SK-N-SH (cell line): ENCODE measurements at regions not wholly inside any gene's neighbourhood (a gene's known extent, or its start where the extent isn't known, plus 50 kb on each side); places are given as distances from the start of the nearest gene placed in this dataset.

Experiments used
- CTCF ChIA-PET: fragments of 300-600, 350-600 bp; formaldehyde crosslinking; extraction: SDS; loops from one replicate; lab custom pipeline; 2021; lab: Yijun Ruan, JAX
- POLR2A ChIA-PET: fragments of 350-600 bp; sonication (Branson Sonifier 250); formaldehyde crosslinking; extraction: SDS; loops from one replicate; lab custom pipeline; 2020; ENCODE audit warnings: antibody characterized with exemption, inconsistent platforms; lab: Yijun Ruan, JAX
- DNase-seq: peaks from one replicate; pipeline ENCODE4 v3.0.0; 2012
- H2AFZ ChIP-seq: fragments of 200-600 bp; sonication (generic); 2 replicates; pipeline ENCODE4 v1.8.1; 2016; ENCODE audit warnings: antibody characterized with exemption, mild to moderate bottlenecking, low read depth
- H3F3A ChIP-seq: fragments of 200-600 bp; sonication (generic); replicated peaks from 2 replicates; pipeline ENCODE3; 2016; ENCODE audit warnings: antibody characterized with exemption, mild to moderate bottlenecking; ENCODE audit not compliant: insufficient read depth
- H3K27ac ChIP-seq, 2 experiments: fragments of 200-500 bp in 1 of 2; fragments of 200-600 bp in 1 of 2; sonication (Bioruptor generic) in 1 of 2; sonication (generic), shearing (Covaris generic) in 1 of 2; 2 replicates each; pipeline versions ENCODE4 v1.5.1 to v1.6.1; 2014 to 2016; ENCODE audit warnings: low read depth in 2 of 2, inconsistent platforms in 1 of 2, low read length in 1 of 2, mild to moderate bottlenecking in 1 of 2, mixed read lengths in 1 of 2
- H3K27me3 ChIP-seq: fragments of 200-600 bp; sonication (generic), shearing (Covaris generic); 2 replicates; pipeline ENCODE4 v1.6.1; 2016; ENCODE audit warnings: mixed run types; ENCODE audit not compliant: insufficient read depth
- H3K36me3 ChIP-seq, 2 experiments: fragments of 200-500 bp in 1 of 2; fragments of 200-600 bp in 1 of 2; sonication (Bioruptor generic) in 1 of 2; sonication (generic) in 1 of 2; replicated peaks in 1 of 2; 2 replicates each; pipeline versions ENCODE3 to v1.5.1; 2014 to 2016; ENCODE audit warnings: low read length in 1 of 2, mild to moderate bottlenecking in 1 of 2; ENCODE audit not compliant: insufficient read depth in 2 of 2, control insufficient read depth in 1 of 2
- H3K4me1 ChIP-seq, 2 experiments: fragments of 200-500 bp in 1 of 2; fragments of 200-600 bp in 1 of 2; sonication (Bioruptor generic) in 1 of 2; sonication (generic), shearing (Covaris generic) in 1 of 2; 2 replicates each; pipeline versions ENCODE4 v1.5.1 to v1.6.1; 2014 to 2016; ENCODE audit warnings: low read depth in 1 of 2, low read length in 1 of 2, mixed run types in 1 of 2; ENCODE audit not compliant: insufficient read depth in 2 of 2, control insufficient read depth in 1 of 2
- H3K4me2 ChIP-seq: fragments of 200-600 bp; sonication (generic), shearing (Covaris generic); 2 replicates; pipeline ENCODE4 v1.6.1; 2017; ENCODE audit warnings: mixed run types
- H3K4me3 ChIP-seq, 2 experiments: fragments of 200-500 bp in 1 of 2; fragments of 200-600 bp in 1 of 2; sonication (Bioruptor generic) in 1 of 2; sonication (generic), shearing (Covaris generic) in 1 of 2; 2 replicates each; pipeline versions ENCODE4 v1.5.1 to v1.8.1; 2014 to 2016; ENCODE audit warnings: low read depth in 2 of 2, inconsistent platforms in 1 of 2, low read length in 1 of 2, mild to moderate bottlenecking in 1 of 2, mixed read lengths in 1 of 2, moderate library complexity in 1 of 2
- H3K79me2 ChIP-seq: fragments of 200-600 bp; sonication (generic); 2 replicates; pipeline ENCODE4 v1.8.1; 2017; ENCODE audit warnings: mild to moderate bottlenecking; ENCODE audit not compliant: insufficient read depth
- H3K9ac ChIP-seq: fragments of 200-600 bp; sonication (generic); 2 replicates; pipeline ENCODE4 v1.6.1; 2017; ENCODE audit warnings: mixed run types
- H3K9me2 ChIP-seq: fragments of 200-600 bp; sonication (generic); 2 replicates; pipeline ENCODE4 v1.6.1; 2017; ENCODE audit warnings: mixed run types
- H3K9me3 ChIP-seq: fragments of 200-600 bp; sonication (generic); 2 replicates; pipeline ENCODE4 v1.6.1; 2017; ENCODE audit warnings: mixed run types, mild to moderate bottlenecking, moderate library complexity
- H4K20me1 ChIP-seq: fragments of 200-600 bp; sonication (generic); 2 replicates; pipeline ENCODE4 v1.6.1; 2017; ENCODE audit warnings: mild to moderate bottlenecking, mixed run types; ENCODE audit not compliant: insufficient read depth
- ELF1 ChIP-seq: IDR thresholded peaks from 2 replicates; pipeline ENCODE4 v1.4.0; 2012
- EZH2phosphoT487 ChIP-seq: fragments of 200-600 bp; sonication (generic); IDR thresholded peaks from 2 replicates; pipeline ENCODE4 v1.6.1; 2017; ENCODE audit warnings: low read depth, mixed run types, mild to moderate bottlenecking, antibody characterized with exemption, moderate library complexity, borderline replicate concordance
- FOSL2 ChIP-seq: IDR thresholded peaks from 2 replicates; pipeline ENCODE4 v1.4.0; 2012; ENCODE audit warnings: low read depth, mild to moderate bottlenecking, moderate library complexity, borderline replicate concordance
- GABPA ChIP-seq: IDR thresholded peaks from 2 replicates; pipeline ENCODE4 v1.4.0; 2012; ENCODE audit warnings: low read depth, mild to moderate bottlenecking
- JUND ChIP-seq: IDR thresholded peaks from 2 replicates; pipeline ENCODE4 v1.4.0; 2012
- MEF2A ChIP-seq: IDR thresholded peaks from 2 replicates; pipeline ENCODE4 v1.4.0; 2012; ENCODE audit warnings: low read depth, borderline replicate concordance
- MXI1 ChIP-seq: IDR thresholded peaks from 2 replicates; pipeline ENCODE4 v1.6.1; 2012; ENCODE audit warnings: mild to moderate bottlenecking, low read depth, low read length, improper control_type of control experiment
- POLR2AphosphoS5 ChIP-seq: IDR thresholded peaks from 2 replicates; pipeline ENCODE4 v1.6.1; 2012; ENCODE audit warnings: low read depth, low read length
- RAD21 ChIP-seq: IDR thresholded peaks from 2 replicates; pipeline ENCODE4 v1.6.1; 2012; ENCODE audit warnings: mild to moderate bottlenecking, low read length
- RFX5 ChIP-seq: IDR thresholded peaks from 2 replicates; pipeline ENCODE4 v1.6.1; 2012; ENCODE audit warnings: mild to moderate bottlenecking, improper control_type of control experiment, low read length
- RXRA ChIP-seq: IDR thresholded peaks from 2 replicates; pipeline ENCODE4 v1.4.0; 2012; ENCODE audit warnings: low read depth, mild to moderate bottlenecking, borderline replicate concordance
- SIN3A ChIP-seq: IDR thresholded peaks from 2 replicates; pipeline ENCODE4 v1.6.1; 2012; ENCODE audit warnings: low read depth, mild to moderate bottlenecking, low read length, moderate library complexity, borderline replicate concordance
- SMC3 ChIP-seq: IDR thresholded peaks from 2 replicates; pipeline ENCODE4 v1.6.1; 2012; ENCODE audit warnings: low read depth, low read length, improper control_type of control experiment
- TAF1 ChIP-seq: IDR thresholded peaks from 2 replicates; pipeline ENCODE4 v1.6.1; 2012; ENCODE audit warnings: low read depth, mild to moderate bottlenecking, low read length, moderate library complexity, borderline replicate concordance
- TCF12 ChIP-seq: IDR thresholded peaks from 2 replicates; pipeline ENCODE4 v1.4.0; 2012
- TEAD4 ChIP-seq: IDR thresholded peaks from 2 replicates; pipeline ENCODE4 v1.4.0; 2012; ENCODE audit warnings: mild to moderate bottlenecking, borderline replicate concordance; ENCODE audit not compliant: insufficient read depth
- USF1 ChIP-seq: IDR thresholded peaks from 2 replicates; pipeline ENCODE4 v1.4.0; 2012; ENCODE audit warnings: low read depth, borderline replicate concordance
- YY1 ChIP-seq: IDR thresholded peaks from 2 replicates; pipeline ENCODE4 v1.4.0; 2012; ENCODE audit warnings: low read depth, mild to moderate bottlenecking
- WGBS: methylation state at CpG from one replicate; pipeline ENCODE4 v1.1.6; 2017; ENCODE audit warnings: low lambda C conversion rate; 5-methylcytosine and 5-hydroxymethylcytosine counted together
- TF ChIP-seq, protein P1 (sequence below): fragments of 150-350 bp; IDR thresholded peaks from 2 replicates; pipeline ENCODE4 v1.6.1; 2017; ENCODE audit warnings: antibody characterized with exemption, low read length, low read depth, borderline replicate concordance
- TF ChIP-seq, protein P2 (sequence below): fragments of 150-350 bp; IDR thresholded peaks from 2 replicates; pipeline ENCODE4 v1.6.1; 2016; ENCODE audit warnings: mild to moderate bottlenecking, low read depth, low read length
- TF ChIP-seq, protein P3 (sequence below): IDR thresholded peaks from 2 replicates; pipeline ENCODE4; 2012

DNA sequence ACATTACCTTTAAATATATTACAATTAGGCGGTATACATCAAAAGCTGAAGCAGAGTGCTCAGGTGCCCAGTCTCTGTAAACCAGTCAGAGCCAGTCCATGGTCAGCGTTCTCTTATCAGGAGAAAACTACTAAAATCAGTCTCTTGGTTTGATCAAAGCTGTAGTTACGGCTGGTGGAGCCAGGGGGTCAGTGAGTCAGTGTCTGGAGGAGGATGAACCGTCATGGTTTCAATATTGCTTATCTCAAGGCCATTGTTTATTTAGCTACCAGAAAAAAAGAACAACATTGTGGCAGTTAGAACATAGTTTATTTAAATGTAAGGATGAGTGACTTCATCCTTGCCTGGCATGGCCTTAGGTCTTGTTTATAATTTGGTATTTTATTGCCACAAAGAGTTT, 71.3 kb upstream of the NYAP2 start:
- DNase-seq: no peak
- Histone ChIP-seq H3K9ac (no peak overlapping the region), H4K20me1 (no peaks in the 10 kb centered on the region), H3K4me1 (no peaks in the 10 kb centered on the region), H3K9me3 (no peaks in the 10 kb centered on the region), H2AFZ (no peak overlapping the region), H3K27ac (no peak overlapping the region), H3F3A (no peaks in the 10 kb centered on the region), H3K4me3 (no peak overlapping the region), H3K79me2 (no peaks in the 10 kb centered on the region), H3K9me2 (no peaks in the 10 kb centered on the region), H3K4me2 (no peak overlapping the region), H3K36me3 (no peaks in the 10 kb centered on the region), H3K27me3 (no peaks in the 10 kb centered on the region)
- CTCF ChIA-PET: no interaction called here
- POLR2A ChIA-PET: no interaction called here
- TF ChIP-seq EZH2phosphoT487 (no peak), RFX5 (no peak), MXI1 (no peak)
- TF ChIP-seq, protein P1, sequence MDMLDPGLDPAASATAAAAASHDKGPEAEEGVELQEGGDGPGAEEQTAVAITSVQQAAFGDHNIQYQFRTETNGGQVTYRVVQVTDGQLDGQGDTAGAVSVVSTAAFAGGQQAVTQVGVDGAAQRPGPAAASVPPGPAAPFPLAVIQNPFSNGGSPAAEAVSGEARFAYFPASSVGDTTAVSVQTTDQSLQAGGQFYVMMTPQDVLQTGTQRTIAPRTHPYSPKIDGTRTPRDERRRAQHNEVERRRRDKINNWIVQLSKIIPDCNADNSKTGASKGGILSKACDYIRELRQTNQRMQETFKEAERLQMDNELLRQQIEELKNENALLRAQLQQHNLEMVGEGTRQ: no peak
- WGBS: 25% methylated on average over 4 of the region's 4 CpGs

DNA sequence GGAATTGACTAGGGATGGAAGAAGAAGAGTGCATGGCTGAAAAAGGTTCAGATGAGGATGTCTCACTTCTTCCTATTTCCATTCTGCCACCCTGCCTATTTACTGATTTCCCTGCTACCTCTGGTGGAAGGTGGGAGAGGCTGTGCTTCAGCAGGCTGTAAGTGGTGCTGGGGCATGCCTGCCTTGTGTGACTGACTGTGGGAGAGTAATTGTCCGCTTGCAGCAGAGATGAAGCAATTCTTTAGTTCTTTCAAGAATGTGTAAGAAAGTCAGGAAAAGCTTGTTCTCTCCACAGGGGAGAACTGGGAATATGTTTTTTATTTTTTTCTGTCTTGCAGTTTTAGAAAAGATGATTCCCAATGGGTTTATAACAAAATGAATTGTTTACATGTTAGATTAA, 72.5 kb upstream of the NYAP2 start:
- POLR2A ChIA-PET: no interaction called here
- no peak overlapping the region for H3K9ac ChIP-seq
- no peaks in the 10 kb centered on the region for H3K9me2 ChIP-seq
- DNase-seq: no peak
- no peaks in the 10 kb centered on the region for H3K9me3 ChIP-seq
- WGBS: 50% methylated on average over 1 of the region's 1 CpG
- TF ChIP-seq YY1: no peak
- TF ChIP-seq, all 33 proteins: peak for 0
- Histone ChIP-seq H3K4me2 (no peak overlapping the region), H3K79me2 (no peaks in the 10 kb centered on the region), H3K27me3 (no peaks in the 10 kb centered on the region), H2AFZ (no peak overlapping the region), H4K20me1 (no peaks in the 10 kb centered on the region), H3K4me1 (no peaks in the 10 kb centered on the region), H3K4me3 (no peak overlapping the region), H3F3A (no peaks in the 10 kb centered on the region), H3K27ac (no peak overlapping the region), H3K36me3 (no peaks in the 10 kb centered on the region)
- CTCF ChIA-PET: no interaction called here

GRCh38 chr2:225319872-225320271, 79.6 kb upstream of the NYAP2 start:
- CTCF ChIA-PET: interaction anchor here (0.9 to 1.3 kb wide), 2 partner anchors 30 to 84 kb away, joined by 3 read pairs; no protein-coding TSS in a partner anchor
- no peaks in the 10 kb centered on the region for H3K9me3 ChIP-seq
- POLR2A ChIA-PET: interaction anchor here (0.5 to 1.0 kb wide), 2 partner anchors 110 to 696 kb away, joined by 3 to 5 read pairs; no protein-coding TSS in a partner anchor
- no peak overlapping the region for H2AFZ ChIP-seq
- H3K9ac ChIP-seq: no peak overlapping the region
- H3F3A ChIP-seq: no peaks in the 10 kb centered on the region
- peak overlapping the region in 1 of 2 experiments; percentile 22; a peak in 2 of 4 replicates for H3K27ac ChIP-seq
- no peaks in the 10 kb centered on the region for H3K79me2 ChIP-seq
- no peaks in the 10 kb centered on the region for H3K9me2 ChIP-seq
- peak; percentile 36 for DNase-seq
- no peaks in the 10 kb centered on the region for H3K4me1 ChIP-seq
- no peaks in the 10 kb centered on the region for H4K20me1 ChIP-seq
- H3K36me3 ChIP-seq: no peaks in the 10 kb centered on the region
- no peaks in the 10 kb centered on the region for H3K27me3 ChIP-seq
- H3K4me3 ChIP-seq: no peak overlapping the region
- no peak overlapping the region for H3K4me2 ChIP-seq
- TF ChIP-seq RAD21: 0 out of 2 replicates have a peak, but pooled peaks have one; percentile 7
- no peak for TF ChIP-seq GABPA
- no peak for TF ChIP-seq MEF2A
- TF ChIP-seq TAF1: no peak
- TF ChIP-seq TEAD4: no peak
- TF ChIP-seq SIN3A: no peak
- no peak for TF ChIP-seq JUND
- TF ChIP-seq EZH2phosphoT487: no peak
- no peak for TF ChIP-seq RXRA
- peak; percentile 25; the same call in 1 of the 2 replicates for TF ChIP-seq USF1
- TF ChIP-seq RFX5: no peak
- 0 out of 2 replicates have a peak, but pooled peaks have one; percentile 10 for TF ChIP-seq TCF12
- TF ChIP-seq POLR2AphosphoS5: no peak
- TF ChIP-seq, protein P2, sequence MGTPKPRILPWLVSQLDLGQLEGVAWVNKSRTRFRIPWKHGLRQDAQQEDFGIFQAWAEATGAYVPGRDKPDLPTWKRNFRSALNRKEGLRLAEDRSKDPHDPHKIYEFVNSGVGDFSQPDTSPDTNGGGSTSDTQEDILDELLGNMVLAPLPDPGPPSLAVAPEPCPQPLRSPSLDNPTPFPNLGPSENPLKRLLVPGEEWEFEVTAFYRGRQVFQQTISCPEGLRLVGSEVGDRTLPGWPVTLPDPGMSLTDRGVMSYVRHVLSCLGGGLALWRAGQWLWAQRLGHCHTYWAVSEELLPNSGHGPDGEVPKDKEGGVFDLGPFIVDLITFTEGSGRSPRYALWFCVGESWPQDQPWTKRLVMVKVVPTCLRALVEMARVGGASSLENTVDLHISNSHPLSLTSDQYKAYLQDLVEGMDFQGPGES: no peak
- TF ChIP-seq SMC3: no peak
- TF ChIP-seq ELF1: no peak
- TF ChIP-seq, protein P3, sequence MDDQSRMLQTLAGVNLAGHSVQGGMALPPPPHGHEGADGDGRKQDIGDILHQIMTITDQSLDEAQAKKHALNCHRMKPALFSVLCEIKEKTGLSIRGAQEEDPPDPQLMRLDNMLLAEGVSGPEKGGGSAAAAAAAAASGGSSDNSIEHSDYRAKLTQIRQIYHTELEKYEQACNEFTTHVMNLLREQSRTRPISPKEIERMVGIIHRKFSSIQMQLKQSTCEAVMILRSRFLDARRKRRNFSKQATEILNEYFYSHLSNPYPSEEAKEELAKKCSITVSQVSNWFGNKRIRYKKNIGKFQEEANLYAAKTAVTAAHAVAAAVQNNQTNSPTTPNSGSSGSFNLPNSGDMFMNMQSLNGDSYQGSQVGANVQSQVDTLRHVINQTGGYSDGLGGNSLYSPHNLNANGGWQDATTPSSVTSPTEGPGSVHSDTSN: no peak
- TF ChIP-seq FOSL2: no peak
